ELF-1 (cell line): ENCODE measurements at regions not wholly inside any gene's neighbourhood (a gene's known extent, or its start where the extent isn't known, plus 50 kb on each side); places are given as distances from the start of the nearest gene placed in this dataset.

Source experiments
- DNase-seq: peaks from one replicate; pipeline ENCODE4 v3.0.0-alpha.2; 2016; ENCODE audit warnings: low read depth, low spot score

DNA sequence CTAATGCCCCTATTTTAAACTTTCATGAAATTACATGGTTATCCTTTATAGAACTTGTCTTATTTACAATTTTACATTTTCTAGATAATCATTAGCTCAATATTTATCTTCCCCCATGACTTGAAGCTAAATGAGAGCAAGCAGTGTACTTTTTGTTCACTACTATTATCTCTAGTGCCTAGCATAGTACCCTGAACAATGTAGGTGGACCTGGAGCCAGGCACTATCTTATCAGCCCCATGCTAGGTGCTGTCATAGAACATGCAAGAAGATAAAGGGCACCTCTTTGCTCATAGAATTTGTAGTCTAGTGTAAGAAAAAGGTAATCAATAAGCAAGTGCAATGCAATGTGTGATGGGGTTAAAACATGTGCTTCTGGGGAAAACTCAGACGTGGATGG lies 399.9 kb downstream of the ELAVL2 start:
- no peak for DNase-seq

DNA sequence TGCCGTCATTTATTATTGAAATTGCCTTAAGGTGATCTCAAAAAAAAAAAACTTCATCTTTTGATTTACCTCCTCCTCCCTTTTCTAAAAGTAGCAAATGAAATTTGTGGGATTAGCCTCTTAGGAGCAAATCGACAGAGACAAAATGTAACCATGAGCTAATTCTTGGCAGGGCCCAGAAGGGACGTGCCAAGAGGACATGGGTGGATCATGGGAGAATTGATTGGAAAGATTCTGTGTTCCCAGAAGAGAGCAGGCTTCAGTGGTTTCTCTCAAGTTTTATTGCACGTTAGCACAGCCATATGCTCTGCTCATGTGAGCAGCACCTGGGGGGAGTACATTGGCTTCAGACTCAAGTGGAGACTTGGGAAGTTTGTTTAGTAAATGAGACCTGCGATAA lies 394.6 kb downstream of the ELAVL2 start:
- DNase-seq, result no peak

DNA sequence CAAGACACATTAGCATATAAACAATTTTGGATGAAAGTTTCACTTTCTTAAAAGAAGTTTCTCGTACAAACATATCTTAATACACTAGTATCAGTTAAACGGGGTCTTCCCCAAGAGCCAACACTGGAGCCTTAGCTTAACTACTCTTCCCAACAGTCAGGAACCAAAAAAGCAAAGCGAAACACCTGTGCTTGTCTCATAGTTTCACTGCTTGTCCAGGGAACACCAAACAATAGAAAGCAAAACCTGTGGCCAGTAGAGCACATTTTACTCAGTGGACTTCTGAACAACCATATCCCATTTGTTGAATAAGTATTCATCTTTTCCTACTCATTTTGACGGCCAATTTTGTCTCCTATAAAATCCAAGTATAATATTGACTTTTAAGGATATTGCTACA lies 391.4 kb downstream of the ELAVL2 start:
- DNase-seq, result no peak

DNA sequence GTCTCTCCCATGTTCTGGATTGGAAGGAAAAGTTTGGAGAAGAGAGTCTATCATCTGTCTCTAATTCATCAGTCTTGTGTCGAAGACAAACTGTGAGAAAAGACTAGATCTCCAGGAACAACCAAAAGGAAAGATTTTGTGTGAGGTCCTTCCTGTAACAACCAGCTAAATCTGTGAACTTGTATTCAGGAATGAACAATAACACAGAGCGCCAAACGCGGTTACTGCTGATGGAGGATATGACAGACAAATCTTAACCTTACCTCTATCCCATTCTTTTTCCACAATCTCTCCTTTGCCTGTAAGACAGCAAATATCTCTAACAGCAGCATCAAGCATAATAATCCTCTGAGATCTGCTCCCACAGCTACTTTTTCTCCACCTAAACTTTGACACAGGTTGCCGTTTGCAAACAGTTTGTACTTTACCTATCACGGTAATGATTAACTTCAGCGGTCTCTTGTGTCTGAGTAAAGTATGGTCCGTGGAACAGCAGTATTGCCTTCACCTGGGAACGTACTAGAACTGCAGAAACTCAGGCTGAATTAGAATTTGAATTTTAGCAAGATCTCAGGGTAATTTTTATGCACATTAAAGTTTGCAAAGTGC lies 387.6 kb downstream of the ELAVL2 start:
- no peak for DNase-seq

DNA sequence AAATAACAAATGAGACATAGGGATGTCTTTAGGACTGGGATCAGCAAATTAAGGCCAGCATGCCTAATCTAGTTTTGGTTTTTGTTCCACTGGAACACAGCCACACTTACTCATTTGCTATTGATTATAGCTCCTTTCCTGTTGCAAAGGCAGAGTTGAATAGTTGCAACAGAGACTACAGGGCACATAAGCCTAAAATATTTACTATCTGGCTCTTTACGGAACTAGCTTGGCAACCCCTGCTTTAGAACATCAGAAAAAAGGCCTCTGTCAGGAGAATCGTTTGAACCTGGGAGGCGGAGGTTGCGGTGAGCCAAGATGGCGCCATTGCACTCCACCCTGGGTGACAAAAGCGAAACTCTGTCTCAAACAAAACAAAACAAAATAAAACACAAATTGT lies 384.8 kb downstream of the ELAVL2 start:
- DNase-seq, result no peak

DNA sequence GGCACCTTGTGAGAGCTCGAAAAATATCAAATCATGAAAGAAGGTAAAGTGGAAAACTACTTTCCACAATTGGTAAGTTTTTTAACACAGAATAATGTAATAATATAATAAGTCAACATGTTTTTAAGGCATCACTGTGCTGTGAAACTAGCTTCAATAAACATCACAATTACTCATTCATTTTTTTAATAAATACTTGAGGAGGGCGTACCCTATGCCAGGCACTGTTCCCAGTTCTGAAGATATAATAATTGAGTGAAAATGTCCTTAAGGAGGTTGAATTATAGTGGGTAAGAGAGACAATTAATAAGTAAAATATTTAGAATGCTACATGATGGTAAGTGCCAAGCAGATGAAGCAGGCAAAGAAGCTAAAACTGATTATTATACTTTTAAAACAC lies 381.4 kb downstream of the ELAVL2 start:
- DNase-seq, result no peak

DNA sequence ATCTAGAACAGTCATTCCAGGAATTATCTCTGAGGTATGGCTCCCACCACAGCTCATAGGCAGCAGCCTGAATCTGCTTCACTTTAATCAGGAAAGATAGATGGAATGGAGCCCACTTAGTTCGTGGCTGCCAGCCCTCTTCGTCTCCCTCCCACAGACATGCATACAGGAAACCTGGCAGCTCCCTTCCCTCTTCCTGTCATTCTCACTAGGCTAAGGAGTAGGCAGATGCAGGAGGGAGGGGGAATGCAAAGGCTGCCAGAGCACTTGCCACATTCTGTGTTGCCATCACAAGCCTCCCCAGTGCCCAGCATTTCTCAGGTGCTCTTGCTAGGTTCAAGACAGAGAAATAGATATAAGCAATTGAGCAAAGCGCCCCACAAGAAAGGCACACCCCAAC lies 378.9 kb downstream of the ELAVL2 start:
- no peak for DNase-seq

DNA sequence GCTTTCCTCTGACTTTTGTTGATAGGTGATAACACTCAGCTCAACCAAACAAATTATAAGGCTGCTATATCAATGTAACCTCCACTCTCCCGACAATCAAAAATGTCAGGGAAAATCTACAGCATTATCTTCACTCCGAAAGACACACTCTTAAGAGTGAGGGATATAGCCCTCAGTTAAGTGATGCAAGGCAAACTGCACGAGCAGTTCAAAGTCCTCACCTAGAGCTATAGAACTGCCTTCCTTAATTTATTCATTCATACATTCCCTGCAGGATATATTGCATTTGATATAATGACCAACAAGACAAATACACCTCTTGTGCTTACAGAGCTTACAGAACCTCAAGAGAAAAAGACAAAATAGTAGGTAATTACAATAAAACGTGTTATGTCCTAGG lies 378.1 kb downstream of the ELAVL2 start:
- DNase-seq, result no peak

DNA sequence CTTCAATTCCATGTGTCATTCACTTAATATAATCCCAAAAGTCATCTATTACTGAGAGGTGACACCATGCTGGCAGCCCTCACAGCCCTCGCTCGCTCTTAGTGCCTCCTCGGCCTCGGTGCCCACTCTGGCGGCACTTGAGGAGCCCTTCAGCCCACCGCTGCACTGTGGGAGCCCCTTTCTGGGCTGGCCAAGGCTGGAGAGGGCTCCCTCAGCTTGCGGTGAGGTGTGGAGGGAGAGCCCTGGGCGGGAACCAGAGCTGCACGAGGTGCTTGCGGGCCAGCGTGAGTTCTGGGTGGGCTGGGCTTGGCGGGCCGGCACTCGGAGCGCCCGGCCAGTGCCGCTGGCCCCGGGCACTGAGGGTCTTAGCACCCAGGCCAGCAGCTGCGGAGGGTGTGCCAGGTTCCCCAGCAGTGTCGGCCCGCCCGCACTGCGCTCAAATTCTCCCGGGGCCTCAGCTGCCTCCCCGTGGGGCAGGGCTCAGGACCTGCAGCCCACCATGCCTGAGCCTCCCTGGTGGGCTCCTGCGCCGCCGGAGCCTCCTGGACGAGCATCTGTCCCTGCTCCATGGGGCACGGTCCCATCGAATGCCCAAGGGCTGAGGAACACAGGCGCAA lies 374.1 kb downstream of the ELAVL2 start:
- no peak for DNase-seq

DNA sequence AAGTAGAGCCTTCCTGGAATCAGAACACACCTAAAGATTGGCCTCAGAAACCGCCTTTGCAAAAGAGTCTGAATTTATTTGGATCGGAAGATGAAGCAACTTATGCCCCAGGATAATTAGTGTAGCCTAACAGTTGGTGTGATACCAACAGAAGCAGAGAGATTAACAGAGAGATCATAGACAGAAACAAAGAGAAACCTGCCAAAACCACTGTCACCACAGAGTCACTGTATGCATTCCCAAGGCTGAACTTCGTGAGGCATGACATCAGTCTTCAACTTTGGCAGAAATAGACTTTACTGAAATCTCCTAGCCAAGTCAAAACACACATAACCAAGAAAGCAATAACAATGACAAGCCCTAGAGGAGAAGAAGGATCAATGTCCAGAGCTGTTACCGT lies 361.8 kb downstream of the ELAVL2 start:
- DNase-seq, result no peak

DNA sequence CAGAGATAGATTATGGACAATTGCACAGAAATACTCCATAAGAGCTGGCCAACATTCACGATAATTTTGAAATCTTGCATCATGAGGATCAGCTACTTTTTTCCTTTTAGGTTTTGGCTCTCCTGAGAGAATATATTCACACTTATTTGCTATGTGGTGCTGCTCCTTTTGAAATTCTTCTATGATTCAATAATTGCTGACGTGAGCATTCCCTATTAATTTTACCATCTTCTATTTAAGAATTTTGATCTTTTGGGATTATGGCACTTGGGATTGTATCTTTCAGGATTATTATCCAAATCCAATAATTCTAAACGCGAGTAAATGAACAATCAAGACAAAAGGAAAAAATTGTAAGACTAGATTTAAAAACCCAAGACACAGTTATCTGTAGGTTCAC lies 358.8 kb downstream of the ELAVL2 start:
- DNase-seq, result no peak

DNA sequence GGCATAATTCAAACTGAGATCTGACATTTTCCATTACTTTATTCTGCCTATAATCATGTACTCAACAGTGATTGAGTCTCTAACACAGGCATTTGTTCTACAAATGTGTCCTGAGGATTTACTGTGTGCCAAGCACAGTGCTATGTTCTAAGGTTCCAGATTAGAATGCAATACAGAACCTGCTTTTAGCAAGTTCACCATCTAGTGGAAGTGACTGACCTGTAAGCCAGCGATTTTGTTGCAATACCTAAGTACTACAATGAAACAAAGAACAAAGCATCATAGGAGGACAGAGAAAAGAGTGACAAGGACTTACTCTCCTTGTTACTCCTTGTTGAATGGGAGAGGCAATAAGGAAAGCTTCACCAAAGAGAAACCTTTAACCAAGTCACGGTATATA lies 348.1 kb downstream of the ELAVL2 start:
- DNase-seq, result no peak

DNA sequence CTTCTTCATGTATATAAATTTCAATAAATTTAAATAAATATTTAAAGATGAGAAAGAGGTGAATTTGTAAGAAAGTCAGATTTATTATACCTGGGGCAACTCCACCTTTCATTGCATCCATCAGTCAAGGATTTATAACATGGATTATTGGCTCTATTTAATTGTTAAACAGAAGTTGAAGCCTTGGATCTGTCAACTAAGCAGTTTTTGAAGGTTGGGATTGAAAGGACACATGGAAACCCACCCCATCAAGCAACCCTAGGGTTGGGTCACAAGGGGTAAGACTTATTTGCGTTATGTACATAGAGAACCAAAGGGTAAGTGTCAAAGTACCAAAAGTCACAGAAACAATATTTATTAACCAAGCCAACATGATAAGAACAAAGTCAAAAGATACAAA lies 342.5 kb downstream of the ELAVL2 start:
- DNase-seq, result no peak

DNA sequence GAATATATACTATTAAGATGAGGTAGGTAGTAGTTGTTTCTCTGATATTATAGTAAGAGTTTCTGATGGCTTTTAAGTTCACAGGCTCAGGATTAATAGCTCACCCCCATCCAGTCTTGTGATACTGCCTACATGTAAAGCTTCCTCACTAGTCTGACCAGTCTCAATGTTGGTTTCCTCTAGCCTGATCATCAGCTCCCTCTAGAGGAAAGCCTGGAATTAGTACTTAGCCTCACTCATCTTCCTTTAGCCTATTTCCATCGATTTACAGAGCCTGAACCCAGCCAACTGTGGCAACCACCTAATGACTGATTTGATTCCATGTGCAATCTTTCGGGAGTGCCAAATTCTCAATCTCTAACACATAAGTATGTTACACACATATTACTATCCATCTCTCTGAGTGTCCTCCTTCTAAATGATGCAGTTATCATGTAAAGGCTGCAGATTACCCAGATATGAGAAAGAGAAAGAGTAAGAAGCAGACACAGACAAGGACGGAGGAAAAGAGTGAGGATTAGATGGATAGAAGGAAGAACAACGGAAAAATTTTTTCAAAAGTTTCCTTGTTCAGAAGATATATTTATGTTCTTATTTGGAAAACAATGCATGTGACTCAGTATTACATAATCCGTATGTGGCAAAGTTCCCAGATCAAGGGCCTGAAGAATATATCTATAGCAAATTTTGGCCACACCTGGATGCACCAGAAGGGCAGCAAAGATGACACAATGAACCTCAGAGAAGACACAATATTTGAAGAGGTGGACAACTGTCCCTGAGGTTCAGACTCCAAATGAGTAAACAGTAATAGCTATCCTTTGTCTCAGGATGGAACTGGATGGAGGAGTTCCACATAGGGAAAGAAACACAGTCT lies 333.7 kb downstream of the ELAVL2 start:
- peak; percentile 9 for DNase-seq

DNA sequence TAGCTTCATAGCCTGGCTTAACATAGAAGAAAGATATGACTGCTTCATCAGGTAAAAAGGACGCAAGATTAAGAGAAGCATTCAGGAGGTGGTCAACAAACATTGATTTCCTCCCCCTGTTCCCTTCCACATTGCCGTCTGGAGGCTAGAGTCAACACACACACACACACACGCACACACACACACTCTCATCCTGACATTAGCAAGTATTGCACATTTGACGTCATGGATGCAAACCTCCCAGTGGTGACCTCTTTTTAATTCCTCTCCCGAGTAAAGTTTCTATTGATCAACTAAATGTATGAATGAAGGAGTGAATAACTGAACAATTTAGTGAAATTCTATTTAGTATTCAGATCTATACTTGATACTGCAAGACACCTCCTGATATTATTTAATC lies 332.8 kb downstream of the ELAVL2 start:
- DNase-seq, result no peak

DNA sequence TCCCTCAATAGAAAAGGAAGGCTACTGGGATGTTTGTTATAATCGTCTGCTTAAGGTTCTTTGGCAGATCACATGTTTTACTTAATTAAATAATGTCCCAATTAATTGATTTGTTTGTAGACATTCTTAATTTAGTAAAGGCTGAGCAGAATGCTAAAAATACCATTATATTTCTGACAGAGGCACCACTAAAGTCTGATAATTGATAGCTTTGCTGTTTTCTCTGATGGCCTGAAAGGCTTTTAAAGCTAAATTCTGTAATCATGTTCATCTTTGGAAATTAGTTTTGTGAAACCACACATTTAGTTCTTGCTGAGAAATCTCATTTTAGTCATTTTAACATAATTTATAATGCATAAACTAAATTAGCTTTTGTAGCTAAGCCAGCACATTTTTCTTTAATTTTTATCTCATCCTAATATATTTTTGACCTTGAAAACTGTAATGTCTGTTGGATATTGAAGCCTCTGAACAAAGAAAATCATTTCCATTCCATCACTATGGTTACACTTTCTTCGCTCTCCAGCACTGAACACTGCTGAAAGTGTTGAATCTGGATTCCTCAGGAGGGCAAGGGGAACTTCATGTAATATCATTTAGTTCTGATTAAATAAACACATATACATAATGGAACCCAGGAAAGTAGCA lies 329.4 kb downstream of the ELAVL2 start:
- no peak for DNase-seq

DNA sequence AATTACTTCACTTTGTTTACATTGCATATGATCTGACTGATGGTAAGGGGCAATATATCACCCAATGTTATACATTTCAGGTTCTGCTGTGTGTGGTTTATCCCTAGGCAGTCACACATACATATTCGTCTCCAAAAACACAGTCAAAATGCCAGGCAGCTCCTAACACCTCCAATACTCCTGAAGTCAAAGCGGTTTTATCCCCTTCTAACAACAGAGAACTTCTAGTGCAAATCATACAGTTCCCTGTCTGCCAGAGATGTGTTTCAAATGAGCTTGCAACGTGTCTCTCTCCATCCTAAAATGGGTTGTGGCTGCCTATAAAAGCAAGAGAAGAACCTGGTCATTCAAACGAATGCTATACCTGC lies 328.9 kb downstream of the ELAVL2 start:
- DNase-seq, result no peak

DNA sequence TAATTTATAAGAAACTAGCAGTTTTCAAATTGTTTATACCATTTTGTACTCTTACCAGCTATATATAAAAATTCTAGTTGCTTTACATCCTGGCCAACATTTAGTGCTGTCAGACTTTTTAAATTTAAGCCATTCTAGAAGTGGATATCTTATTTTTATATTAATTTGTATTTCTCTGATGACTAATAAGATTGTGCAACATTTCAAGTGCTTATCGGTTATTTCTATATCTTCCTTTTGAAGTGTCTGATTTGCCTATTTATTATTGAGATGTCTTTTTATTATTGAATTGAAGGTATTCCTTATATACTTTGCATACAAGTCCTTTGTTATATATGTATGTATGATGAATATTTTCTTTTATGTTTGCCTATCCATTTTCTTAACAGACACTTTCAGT lies 324.0 kb downstream of the ELAVL2 start:
- DNase-seq, result no peak

DNA sequence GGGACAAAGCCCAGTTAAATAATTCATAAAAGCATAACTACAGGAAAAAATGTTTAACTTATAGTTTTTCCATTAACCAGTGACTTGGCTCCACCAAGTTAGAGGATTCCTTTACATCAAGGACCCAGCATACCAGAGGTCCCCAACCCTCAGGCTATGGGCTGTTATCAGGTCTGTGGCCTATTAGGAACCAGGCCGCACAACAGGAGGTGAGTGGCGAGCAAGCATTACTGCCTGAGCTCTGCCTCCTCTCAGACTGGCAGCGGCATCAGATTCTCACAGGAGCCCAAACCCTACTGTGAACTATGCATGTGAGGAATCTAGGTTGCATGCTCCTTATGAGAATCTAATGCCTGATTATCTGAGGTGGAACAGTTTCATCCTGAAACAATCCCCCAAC lies 303.1 kb downstream of the ELAVL2 start:
- DNase-seq, result peak; percentile 2

DNA sequence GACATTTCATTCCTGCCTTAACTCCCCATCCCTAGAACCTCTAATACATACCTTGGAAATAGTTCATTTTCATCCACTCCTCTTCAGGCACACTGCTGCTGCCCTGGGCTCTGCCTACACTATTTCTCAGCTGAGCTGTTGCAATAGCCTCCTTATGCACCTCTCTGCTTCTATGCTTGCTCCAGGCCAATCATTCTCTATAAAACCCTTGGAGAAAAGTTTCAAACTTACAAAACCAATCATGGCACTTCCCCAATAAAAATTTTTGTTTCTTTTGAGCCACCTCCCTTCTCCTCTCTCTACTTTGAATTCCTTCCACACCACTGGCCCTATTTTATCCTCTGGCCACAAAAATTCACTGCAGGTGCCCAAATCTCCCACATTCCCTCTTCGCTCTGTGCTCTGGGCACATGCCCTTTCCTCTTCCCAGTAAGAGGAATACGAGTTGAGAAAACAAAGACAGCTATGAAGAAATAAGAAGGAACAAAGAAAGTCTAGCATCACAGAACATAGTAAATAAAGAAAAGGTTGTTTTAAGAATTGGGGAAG lies 301.4 kb downstream of the ELAVL2 start:
- DNase-seq, result no peak

DNA sequence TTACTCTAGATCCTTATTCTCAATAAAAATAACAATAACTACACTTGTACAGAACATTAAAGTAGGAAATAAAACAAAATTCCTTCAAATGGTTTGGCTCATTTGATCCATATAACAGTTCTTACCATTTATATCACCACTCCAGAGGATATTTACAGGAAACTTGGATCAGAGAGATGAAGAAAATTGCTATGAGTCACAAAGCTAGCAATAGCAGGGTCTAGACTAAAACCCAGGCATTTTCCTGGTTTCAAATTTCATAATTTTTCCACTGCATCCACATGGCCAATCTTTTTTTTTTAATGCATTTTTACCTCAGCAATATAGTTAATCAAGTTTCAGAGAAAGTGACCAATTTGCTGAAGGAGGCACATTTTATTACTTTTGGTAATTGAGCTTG lies 299.2 kb downstream of the ELAVL2 start:
- no peak for DNase-seq

DNA sequence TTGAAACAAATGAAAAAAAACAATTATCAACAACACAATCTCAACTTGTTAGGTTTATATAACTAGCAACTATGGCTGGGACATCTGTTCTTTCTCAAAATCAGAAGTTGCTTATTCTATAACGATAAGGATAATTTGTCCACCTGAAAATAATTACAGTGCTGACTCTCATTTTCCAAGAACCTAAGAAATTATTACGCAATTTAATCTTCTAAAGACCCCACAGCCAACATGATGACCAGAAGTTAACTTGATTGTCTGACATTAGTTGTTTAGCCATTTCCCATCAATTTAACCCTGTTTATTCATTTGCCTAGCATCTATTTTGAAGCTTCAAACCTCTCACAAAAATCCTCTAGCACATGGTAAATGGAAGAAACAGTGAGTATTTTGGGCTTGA lies 293.8 kb downstream of the ELAVL2 start:
- DNase-seq, result no peak
